IMR-90 (cell line): ENCODE measurements at regions not wholly inside any gene's neighbourhood (a gene's known extent, or its start where the extent isn't known, plus 50 kb on each side); places are given as distances from the start of the nearest gene placed in this dataset.

ENCODE experiments used
- ATAC-seq: fragments of 200-7000 bp; cut with Tn5 transposase; 2 replicates; pipeline ENCODE4 v1.9.1; 2020; ENCODE audit warnings: low read depth, mild to moderate bottlenecking, moderate library complexity
- BruUV-seq: library from RNA; stranded (reverse); fragments of 400-500 nt; replicated peaks from 2 replicates; lab custom pipeline; 2021; lab: Mats Ljungman, UMichigan
- CTCF ChIA-PET: fragments of 300-600 bp; formaldehyde crosslinking; extraction: SDS; loops from one replicate; lab custom pipeline; 2021; ENCODE audit warnings: antibody characterized with exemption; lab: Yijun Ruan, JAX
- POLR2A ChIA-PET: fragments of 300-600 bp; sonication (Branson Sonifier 250); formaldehyde crosslinking; loops from one replicate; lab custom pipeline; 2022; ENCODE audit warnings: antibody characterized with exemption; ENCODE audit not compliant: unreplicated experiment; lab: Charles Lee
- DNase-seq: peaks from one replicate; pipeline ENCODE4 v3.0.0; 2013
- H2AFZ ChIP-seq: replicated peaks from 2 replicates; pipeline ENCODE3; 2013; ENCODE audit warnings: low read length, mild to moderate bottlenecking; ENCODE audit not compliant: poor library complexity
- H2AK5ac ChIP-seq: 2 replicates; pipeline ENCODE4 v1.6.1; 2013; ENCODE audit warnings: low read depth, low read length, inconsistent platforms
- H2AK9ac ChIP-seq: replicated peaks from 2 replicates; pipeline ENCODE3; 2013; ENCODE audit warnings: mild to moderate bottlenecking, low read depth, low read length, moderate library complexity; ENCODE audit not compliant: poor library complexity
- H2BK120ac ChIP-seq: 2 replicates; pipeline ENCODE4 v1.6.1; 2013; ENCODE audit warnings: low read depth, low read length, inconsistent platforms
- H2BK15ac ChIP-seq: 3 replicates; pipeline ENCODE4 v1.6.1; 2013; ENCODE audit warnings: low read depth, low read length, inconsistent platforms
- H2BK20ac ChIP-seq: 2 replicates; pipeline ENCODE4 v1.6.1; 2013; ENCODE audit warnings: low read depth, mild to moderate bottlenecking, inconsistent platforms, low read length, moderate library complexity
- H2BK5ac ChIP-seq: 2 replicates; pipeline ENCODE4 v1.6.1; 2013; ENCODE audit warnings: mild to moderate bottlenecking, low read depth, low read length, inconsistent platforms; ENCODE audit not compliant: poor library complexity, severe bottlenecking
- H3K14ac ChIP-seq: replicated peaks from 2 replicates; pipeline ENCODE4 v1.6.1; 2013; ENCODE audit warnings: low read depth, low read length, inconsistent platforms
- H3K18ac ChIP-seq: 2 replicates; pipeline ENCODE4 v1.6.1; 2013; ENCODE audit warnings: low read depth, low read length, control low read depth
- H3K23ac ChIP-seq: 2 replicates; pipeline ENCODE4 v1.6.1; 2013; ENCODE audit warnings: low read depth, low read length, inconsistent platforms
- H3K27ac ChIP-seq: 2 replicates; pipeline ENCODE4 v1.5.1; 2013; ENCODE audit warnings: mild to moderate bottlenecking, control low read depth, low read length; ENCODE audit not compliant: insufficient read depth
- H3K27me3 ChIP-seq: 2 replicates; pipeline ENCODE4 v1.6.1; 2013; ENCODE audit warnings: low read length; ENCODE audit not compliant: control insufficient read depth, insufficient read depth
- H3K36me3 ChIP-seq: 2 replicates; pipeline ENCODE4 v1.6.1; 2013; ENCODE audit warnings: low read length, mixed read lengths; ENCODE audit not compliant: control insufficient read depth, insufficient read depth
- H3K4ac ChIP-seq: 2 replicates; pipeline ENCODE4 v1.6.1; 2013; ENCODE audit warnings: low read depth, low read length, inconsistent platforms
- H3K4me1 ChIP-seq: 2 replicates; pipeline ENCODE4 v1.6.1; 2013; ENCODE audit warnings: low read length, mixed read lengths; ENCODE audit not compliant: control insufficient read depth, insufficient read depth
- H3K4me2 ChIP-seq: 2 replicates; pipeline ENCODE4 v1.6.1; 2013; ENCODE audit warnings: low read depth, mild to moderate bottlenecking, control low read depth, low read length, moderate library complexity
- H3K4me3 ChIP-seq: 2 replicates; pipeline ENCODE4 v1.5.1; 2013; ENCODE audit warnings: low read depth, mild to moderate bottlenecking, control low read depth, low read length, moderate library complexity; ENCODE audit not compliant: insufficient read depth
- H3K56ac ChIP-seq: 2 replicates; pipeline ENCODE4 v1.6.1; 2013; ENCODE audit warnings: low read length, inconsistent platforms; ENCODE audit not compliant: insufficient read depth; ENCODE audit errors: extremely low read depth
- H3K79me1 ChIP-seq, 2 experiments: 2 replicates each; pipeline ENCODE4 v1.6.1; 2013; ENCODE audit warnings: low read length in 2 of 2, inconsistent platforms in 1 of 2, low read depth in 1 of 2
- H3K9ac ChIP-seq: 2 replicates; pipeline ENCODE4 v1.6.1; 2013; ENCODE audit warnings: low read depth, low read length, control low read depth
- H3K9me1 ChIP-seq: 2 replicates; pipeline ENCODE4 v1.6.1; 2013; ENCODE audit warnings: low read length, inconsistent platforms; ENCODE audit not compliant: insufficient read depth
- H3K9me3 ChIP-seq: 2 replicates; pipeline ENCODE4 v1.6.1; 2013; ENCODE audit warnings: low read length; ENCODE audit not compliant: control insufficient read depth, insufficient read depth
- H4K20me1 ChIP-seq: 2 replicates; pipeline ENCODE4 v1.6.1; 2013; ENCODE audit warnings: low read length, inconsistent platforms; ENCODE audit not compliant: insufficient read depth
- H4K5ac ChIP-seq: 2 replicates; pipeline ENCODE4 v1.6.1; 2013; ENCODE audit warnings: mild to moderate bottlenecking, low read depth, low read length, control low read depth
- H4K8ac ChIP-seq, 2 experiments: 2 replicates each; pipeline ENCODE4 v1.6.1; 2013; ENCODE audit warnings: low read depth in 2 of 2, low read length in 2 of 2, control low read depth in 1 of 2, inconsistent platforms in 1 of 2
- H4K91ac ChIP-seq: 2 replicates; pipeline ENCODE4 v1.6.1; 2013; ENCODE audit warnings: low read depth, low read length, inconsistent platforms; ENCODE audit not compliant: insufficient read depth
- BHLHE40 ChIP-seq: fragments of 150-350 bp; IDR thresholded peaks from 2 replicates; pipeline ENCODE4 v1.6.1; 2016; ENCODE audit warnings: mild to moderate bottlenecking, low read depth, low read length
- CEBPB ChIP-seq: IDR thresholded peaks from 2 replicates; pipeline ENCODE4 v1.6.1; 2012; ENCODE audit warnings: low read depth, low read length, improper control_type of control experiment
- CHD1 ChIP-seq: IDR thresholded peaks from 2 replicates; pipeline ENCODE4 v1.6.1; 2012; ENCODE audit warnings: low read depth, low read length, improper control_type of control experiment
- CTCF ChIP-seq: conservative IDR thresholded peaks from 2 replicates; pipeline ENCODE4 v1.5.1; 2012; ENCODE audit warnings: mild to moderate bottlenecking, low read depth, low read length, improper control_type of control experiment
- ELK1 ChIP-seq: fragments of 150-350 bp; IDR thresholded peaks from 2 replicates; pipeline ENCODE4 v1.6.1; 2016; ENCODE audit warnings: low read depth, mild to moderate bottlenecking, low read length, moderate library complexity, borderline replicate concordance
- FOS ChIP-seq: fragments of 150-350 bp; IDR thresholded peaks from 2 replicates; pipeline ENCODE4 v1.6.1; 2016; ENCODE audit warnings: low read depth, low read length
- MAFK ChIP-seq: IDR thresholded peaks from 2 replicates; pipeline ENCODE4 v1.6.1; 2012; ENCODE audit warnings: low read depth, low read length, improper control_type of control experiment
- MAZ ChIP-seq: IDR thresholded peaks from 2 replicates; pipeline ENCODE4 v1.6.1; 2012; ENCODE audit warnings: low read depth, mild to moderate bottlenecking, low read length, improper control_type of control experiment, moderate library complexity, borderline replicate concordance
- MXI1 ChIP-seq: IDR thresholded peaks from 2 replicates; pipeline ENCODE4 v1.6.1; 2012; ENCODE audit warnings: low read depth, mild to moderate bottlenecking, low read length, moderate library complexity, borderline replicate concordance
- NFE2L2 ChIP-seq: fragments of 150-350 bp; IDR thresholded peaks from 2 replicates; pipeline ENCODE4 v1.6.1; 2016; ENCODE audit warnings: low read depth, mild to moderate bottlenecking, low read length
- POLR2A ChIP-seq: IDR thresholded peaks from 2 replicates; pipeline ENCODE4 v1.6.1; 2012; ENCODE audit warnings: mild to moderate bottlenecking, low read depth, low read length
- RAD21 ChIP-seq: IDR thresholded peaks from 2 replicates; pipeline ENCODE4 v1.6.1; 2012; ENCODE audit warnings: low read length, improper control_type of control experiment
- RCOR1 ChIP-seq: IDR thresholded peaks from 2 replicates; pipeline ENCODE4 v1.6.1; 2012; ENCODE audit warnings: mild to moderate bottlenecking, low read length, improper control_type of control experiment; ENCODE audit not compliant: insufficient replicate concordance
- RFX5 ChIP-seq: IDR thresholded peaks from 2 replicates; pipeline ENCODE4 v1.8.0; 2012; ENCODE audit warnings: low read depth, mild to moderate bottlenecking, low read length, moderate library complexity
- SMC3 ChIP-seq: fragments of 150-350 bp; IDR thresholded peaks from 2 replicates; pipeline ENCODE4 v1.6.1; 2016; ENCODE audit warnings: low read depth, mild to moderate bottlenecking, antibody characterized with exemption, low read length, moderate library complexity
- USF2 ChIP-seq: fragments of 150-350 bp; IDR thresholded peaks from 2 replicates; pipeline ENCODE4 v1.6.1; 2017; ENCODE audit warnings: mild to moderate bottlenecking, antibody characterized with exemption, low read length, low read depth
- WGBS, 2 experiments: methylation state at CpG; one replicate each; pipeline versions ENCODE4 v1.1.5 to v1.1.7; 2013; ENCODE audit warnings: missing lambda C conversion rate in 2 of 2; ENCODE audit not compliant: insufficient read length in 1 of 2; ENCODE audit errors: extremely low coverage in 2 of 2; 5-methylcytosine and 5-hydroxymethylcytosine counted together
- dilution Hi-C: fragments of 300-500 bp; cut with HindIII; formaldehyde crosslinking; loops from one replicate; pipeline ENCODE4 v1.14.3; 2018; ENCODE audit warnings: low sequenced_read_pairs; ENCODE audit not compliant: unreplicated experiment
- in situ Hi-C: fragments of 300-500 bp; cut with MboI; formaldehyde crosslinking; loops from 3 replicates; pipeline ENCODE4 v1.14.3; 2019; ENCODE audit warnings: low sequenced_read_pairs, inconsistent platforms, mixed read lengths
- intact Hi-C: fragments of 100-400 bp; cut with micrococcal nuclease; formaldehyde crosslinking; loops from 2 replicates; pipeline ENCODE4 v1.10.0; 2022

GRCh38 chr20:22312744-22313346, 271.5 kb downstream of the FOXA2 start:
- H3K9me1 ChIP-seq = no peaks in the 10 kb centered on the region
- dilution Hi-C loops = no loop called here
- BruUV-seq = no TSS peak
- ATAC-seq (no peak), DNase-seq (peak; percentile 25)
- POLR2A ChIA-PET = no interaction called here
- H2BK5ac ChIP-seq = no peak overlapping the region
- H3K9me3 ChIP-seq = no peaks in the 10 kb centered on the region
- H4K8ac ChIP-seq = no peak overlapping the region
- H2BK20ac ChIP-seq = no peak overlapping the region
- no CpG with 5 or more reads among the region's 6 CpGs for WGBS, 2 experiments
- H2AK9ac ChIP-seq = no peak overlapping the region
- H3K27ac ChIP-seq = no peak overlapping the region
- CTCF ChIA-PET = interaction anchor here (0.5 to 0.7 kb wide), 2 partner anchors 135 to 594 kb away, joined by 3 to 4 read pairs; no protein-coding TSS in a partner anchor
- no peaks in the 10 kb centered on the region for H3K36me3 ChIP-seq
- no peak overlapping the region for H3K9ac ChIP-seq
- no peak overlapping the region for H3K23ac ChIP-seq
- no peak overlapping the region for H3K18ac ChIP-seq
- TF ChIP-seq BHLHE40 (no peak), CTCF (peak; percentile 73), CHD1 (no peak), RCOR1 (no peak), NFE2L2 (no peak), MXI1 (no peak), SMC3 (0 out of 2 replicates have a peak, but pooled peaks have one; percentile 20), POLR2A (no peak), MAZ (no peak), FOS (no peak), RAD21 (peak; percentile 59), RFX5 (no peak), CEBPB (no peak), MAFK (peak; percentile 74), ELK1 (no peak), USF2 (no peak)
- H3K4ac ChIP-seq = no peak overlapping the region
- H2BK15ac ChIP-seq = no peak overlapping the region
- no peak overlapping the region for H2BK120ac ChIP-seq
- H3K4me3 ChIP-seq = no peak overlapping the region
- H3K4me1 ChIP-seq = no peaks in the 10 kb centered on the region
- H2AFZ ChIP-seq = no peak overlapping the region
- no peaks in the 10 kb centered on the region for H3K27me3 ChIP-seq
- no peaks in the 10 kb centered on the region for H3K79me1 ChIP-seq
- intact Hi-C loops = loop anchor here (1.0 to 10.0 kb wide), 2 partner anchors 594 to 1478 kb away; no protein-coding TSS in a partner anchor
- in situ Hi-C loops = loop anchor here (25.0 kb wide), 1 partner anchor 601 kb away; the partner anchor contains the start of gene PAX1
- H3K56ac ChIP-seq = no peak overlapping the region
- no peak overlapping the region for H2AK5ac ChIP-seq
- no peak overlapping the region for H4K5ac ChIP-seq
- no peak overlapping the region for H3K4me2 ChIP-seq
- H4K20me1 ChIP-seq = no peaks in the 10 kb centered on the region
- no peak overlapping the region for H3K14ac ChIP-seq
- H4K91ac ChIP-seq = no peak overlapping the region
